Hematopoietic multipotent progenitor cell treated with erythropoietin and hydrocortisone succinate and interleukin-3 and kit ligand, for 4 days (in vitro differentiated cells): ENCODE measurements at regions not wholly inside any gene's neighbourhood (a gene's known extent, or its start where the extent isn't known, plus 50 kb on each side); places are given as distances from the start of the nearest gene placed in this dataset.

Experiments
- DNase-seq: peaks from one replicate; pipeline ENCODE4 v3.0.0-alpha.2; 2015

GRCh38 chr12:22396735-22397134 is 62.2 kb upstream of the ST8SIA1 start:
- no peak for DNase-seq

GRCh38 chr12:22396253-22396652 is 61.7 kb upstream of the ST8SIA1 start:
- DNase-seq = peak; percentile 44

- no peak for DNase-seq
Observed at GRCh38 chr12:22395666-22396065, 61.2 kb upstream of the ST8SIA1 start.
